HG03159 (cell line): ENCODE measurements at regions not wholly inside any gene's neighbourhood (a gene's known extent, or its start where the extent isn't known, plus 50 kb on each side); places are given as distances from the start of the nearest gene placed in this dataset.
"Not testable (repeated sequence)": the region's sequence is repeated elsewhere in the genome, so short reads cannot be mapped to it uniquely, and the experiment has no call there.

Source experiments
- ATAC-seq: cut with Tn5 transposase; IDR thresholded peaks from one replicate; pipeline ENCODE4 v1.9.1; 2021; ENCODE audit warnings: mild to moderate bottlenecking, moderate library complexity; ENCODE audit not compliant: unreplicated experiment

- ATAC-seq = no peak
Measured at GRCh38 chr16:65717846-65718245, 596.0 kb upstream of the CDH11 start.

GRCh38 chr16:65716737-65717700, 595.2 kb upstream of the CDH11 start:
- no peak for ATAC-seq

GRCh38 chr16:65713181-65713808, 591.4 kb upstream of the CDH11 start:
- no peak for ATAC-seq

GRCh38 chr16:65710107-65710506, 588.2 kb upstream of the CDH11 start:
- ATAC-seq = no peak

GRCh38 chr16:65704866-65705265, 583.0 kb upstream of the CDH11 start:
- no peak for ATAC-seq

- no peak for ATAC-seq
Measured at GRCh38 chr16:65702707-65703402, 581.0 kb upstream of the CDH11 start.

- ATAC-seq = no peak
Measured at GRCh38 chr16:65700596-65700995, 578.7 kb upstream of the CDH11 start.

- no peak for ATAC-seq
Measured at GRCh38 chr16:65698791-65699321, 577.0 kb upstream of the CDH11 start.

- ATAC-seq = no peak
Measured at GRCh38 chr16:65697521-65697920, 575.7 kb upstream of the CDH11 start.

- ATAC-seq = no peak
Measured at GRCh38 chr16:65697065-65697464, 575.2 kb upstream of the CDH11 start.

- ATAC-seq = not testable (repeated sequence)
Measured at GRCh38 chr16:65691846-65692245, 570.0 kb upstream of the CDH11 start.

- ATAC-seq = no peak
Measured at GRCh38 chr16:65689726-65690125, 567.9 kb upstream of the CDH11 start.

GRCh38 chr16:65688301-65688700, 566.4 kb upstream of the CDH11 start:
- no peak for ATAC-seq

GRCh38 chr16:65684230-65684629, 562.4 kb upstream of the CDH11 start:
- no peak for ATAC-seq

- ATAC-seq = no peak
Measured at GRCh38 chr16:65681406-65681805, 559.5 kb upstream of the CDH11 start.

- ATAC-seq = no peak
Measured at GRCh38 chr16:65679785-65680184, 557.9 kb upstream of the CDH11 start.

- ATAC-seq = no peak
Measured at GRCh38 chr16:65675161-65675560, 553.3 kb upstream of the CDH11 start.

GRCh38 chr16:65672960-65673359, 551.1 kb upstream of the CDH11 start:
- ATAC-seq = no peak

- ATAC-seq = no peak
Measured at GRCh38 chr16:65671071-65671470, 549.2 kb upstream of the CDH11 start.

- no peak for ATAC-seq
Measured at GRCh38 chr16:65668064-65668595, 546.3 kb upstream of the CDH11 start.

GRCh38 chr16:65667011-65667578, 545.2 kb upstream of the CDH11 start:
- ATAC-seq = no peak
